ENCODE measurements at regions not wholly inside any gene's neighbourhood (a gene's known extent, or its start where the extent isn't known, plus 50 kb on each side); places are given as distances from the start of the nearest gene placed in this dataset.

DNA sequence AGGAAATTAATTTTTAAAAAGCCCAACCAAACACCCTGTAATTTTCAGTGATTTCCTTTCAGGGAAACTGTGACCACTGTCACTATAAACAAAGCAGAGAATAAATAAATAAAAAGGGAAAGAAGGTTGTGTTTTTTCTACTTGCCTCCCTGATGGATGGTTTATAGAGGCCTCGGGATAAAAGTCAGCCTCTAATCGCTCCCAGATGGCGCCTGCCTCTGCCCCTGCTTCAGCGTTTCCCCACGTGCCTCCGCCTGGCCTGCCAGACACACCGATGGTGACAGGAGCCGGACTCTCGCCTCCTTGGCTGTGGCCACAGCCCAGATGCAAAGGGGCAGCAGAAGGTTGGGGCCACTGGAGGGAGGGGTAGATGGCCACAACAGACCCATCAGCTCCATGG, 327.7 kb downstream of the CDC5L start:
- TF ChIP-seq, protein P1, sequence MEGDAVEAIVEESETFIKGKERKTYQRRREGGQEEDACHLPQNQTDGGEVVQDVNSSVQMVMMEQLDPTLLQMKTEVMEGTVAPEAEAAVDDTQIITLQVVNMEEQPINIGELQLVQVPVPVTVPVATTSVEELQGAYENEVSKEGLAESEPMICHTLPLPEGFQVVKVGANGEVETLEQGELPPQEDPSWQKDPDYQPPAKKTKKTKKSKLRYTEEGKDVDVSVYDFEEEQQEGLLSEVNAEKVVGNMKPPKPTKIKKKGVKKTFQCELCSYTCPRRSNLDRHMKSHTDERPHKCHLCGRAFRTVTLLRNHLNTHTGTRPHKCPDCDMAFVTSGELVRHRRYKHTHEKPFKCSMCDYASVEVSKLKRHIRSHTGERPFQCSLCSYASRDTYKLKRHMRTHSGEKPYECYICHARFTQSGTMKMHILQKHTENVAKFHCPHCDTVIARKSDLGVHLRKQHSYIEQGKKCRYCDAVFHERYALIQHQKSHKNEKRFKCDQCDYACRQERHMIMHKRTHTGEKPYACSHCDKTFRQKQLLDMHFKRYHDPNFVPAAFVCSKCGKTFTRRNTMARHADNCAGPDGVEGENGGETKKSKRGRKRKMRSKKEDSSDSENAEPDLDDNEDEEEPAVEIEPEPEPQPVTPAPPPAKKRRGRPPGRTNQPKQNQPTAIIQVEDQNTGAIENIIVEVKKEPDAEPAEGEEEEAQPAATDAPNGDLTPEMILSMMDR (IDR thresholded peaks at IDR 0.05), result no peak
- TF ChIP-seq POLR2A (IDR thresholded peaks at IDR 0.05), result no peak

All from Peyer's patch (tissue), 4 donors.